GM19035 (cell line): ENCODE measurements at regions not wholly inside any gene's neighbourhood (a gene's known extent, or its start where the extent isn't known, plus 50 kb on each side); places are given as distances from the start of the nearest gene placed in this dataset.
"Not testable (repeated sequence)": the region's sequence is repeated elsewhere in the genome, so short reads cannot be mapped to it uniquely, and the experiment has no call there.

ENCODE experiments used
- ATAC-seq: cut with Tn5 transposase; IDR thresholded peaks from one replicate; pipeline ENCODE4 v1.9.1; 2021; ENCODE audit not compliant: unreplicated experiment

- not testable (repeated sequence) for ATAC-seq
Measured at GRCh38 chr15:20309966-20310365, 231.6 kb downstream of the GOLGA6L6 start.

- ATAC-seq: not testable (repeated sequence)
Measured at GRCh38 chr15:20309395-20309794, 232.2 kb downstream of the GOLGA6L6 start.

GRCh38 chr15:20308027-20308690 is 233.4 kb downstream of the GOLGA6L6 start:
- ATAC-seq: not testable (repeated sequence)

GRCh38 chr15:20307137-20307536 is 234.5 kb downstream of the GOLGA6L6 start:
- not testable (repeated sequence) for ATAC-seq

GRCh38 chr15:20306497-20307106 is 235.0 kb downstream of the GOLGA6L6 start:
- ATAC-seq: not testable (repeated sequence)

GRCh38 chr15:20305912-20306311 is 235.7 kb downstream of the GOLGA6L6 start:
- not testable (repeated sequence) for ATAC-seq

GRCh38 chr15:20305015-20305465 is 236.6 kb downstream of the GOLGA6L6 start:
- ATAC-seq: not testable (repeated sequence)

- not testable (repeated sequence) for ATAC-seq
Measured at GRCh38 chr15:20304282-20305014, 237.2 kb downstream of the GOLGA6L6 start.

GRCh38 chr15:20303248-20304171 is 238.1 kb downstream of the GOLGA6L6 start:
- ATAC-seq: not testable (repeated sequence)

GRCh38 chr15:20302141-20303069 is 239.2 kb downstream of the GOLGA6L6 start:
- ATAC-seq: not testable (repeated sequence)

GRCh38 chr15:20301471-20302081 is 240.0 kb downstream of the GOLGA6L6 start:
- not testable (repeated sequence) for ATAC-seq

GRCh38 chr15:20301041-20301390 is 240.6 kb downstream of the GOLGA6L6 start:
- not testable (repeated sequence) for ATAC-seq

GRCh38 chr15:20300351-20301040 is 241.1 kb downstream of the GOLGA6L6 start:
- ATAC-seq: not testable (repeated sequence)

- ATAC-seq: not testable (repeated sequence)
Measured at GRCh38 chr15:20297603-20298123, 243.9 kb downstream of the GOLGA6L6 start.

GRCh38 chr15:20296261-20296660 is 245.3 kb downstream of the GOLGA6L6 start:
- ATAC-seq: not testable (repeated sequence)

GRCh38 chr15:20295238-20295811 is 246.3 kb downstream of the GOLGA6L6 start:
- ATAC-seq: no peak

GRCh38 chr15:20294651-20295237 is 246.9 kb downstream of the GOLGA6L6 start:
- ATAC-seq: no peak
